K562 (cell line): ENCODE measurements at regions not wholly inside any gene's neighbourhood (a gene's known extent, or its start where the extent isn't known, plus 50 kb on each side); places are given as distances from the start of the nearest gene placed in this dataset.

ENCODE experiments used
- ATAC-seq: fragments of 200-7000 bp; cut with Tn5 transposase; 3 replicates; pipeline ENCODE4 v1.9.1; 2020; ENCODE audit warnings: moderate library complexity
- BruUV-seq: library from RNA; stranded (reverse); fragments of 400-500 nt; replicated peaks from 2 replicates; lab custom pipeline; 2021; lab: Mats Ljungman, UMichigan
- CTCF ChIA-PET: fragments of 300-600 bp; formaldehyde crosslinking; extraction: SDS; loops from one replicate; lab custom pipeline; 2021; ENCODE audit warnings: low intra/inter-chr PET ratio; lab: Yijun Ruan, JAX
- POLR2A ChIA-PET: fragments of 300-600, 350-650 bp; sonication (Branson Sonifier 250); formaldehyde crosslinking; extraction: SDS; loops from one replicate; lab custom pipeline; 2021; ENCODE audit warnings: antibody characterized with exemption, inconsistent platforms; lab: Yijun Ruan, JAX
- DNase-seq, 4 experiments: peaks; one replicate each; pipeline versions ENCODE4 v3.0.0 to v3.0.0-alpha.2; 2011 to 2018; ENCODE audit warnings: low spot score in 3 of 4, mixed read lengths in 3 of 4; ENCODE audit errors: extremely low read depth in 1 of 4
- FAIRE-seq: peaks from 2 replicates; lab custom pipeline; 2011; peaks lifted over from hg19 to GRCh38; lab: Jason Lieb, UNC
- H2AFZ ChIP-seq: 2 replicates; pipeline ENCODE4 v1.6.0; 2011; ENCODE audit warnings: low read depth, low read length, control low read depth, inconsistent platforms
- H3K27ac ChIP-seq: fragments of 200-600 bp; 3 replicates; pipeline ENCODE4 v1.8.0; 2011; ENCODE audit warnings: low read depth, mild to moderate bottlenecking, control low read depth, inconsistent platforms, low read length, moderate library complexity, mixed read lengths; ENCODE audit errors: extremely low read depth
- H3K27me3 ChIP-seq, 2 experiments: fragments of 300-600 bp in 1 of 2; 2 replicates in 1 of 2; 3 replicates in 1 of 2; pipeline versions ENCODE4 v1.6.0 to v1.8.0; 2011; ENCODE audit warnings: inconsistent platforms in 2 of 2, low read length in 2 of 2, mild to moderate bottlenecking in 1 of 2, mixed read lengths in 1 of 2, moderate library complexity in 1 of 2; ENCODE audit not compliant: control insufficient read depth in 2 of 2, insufficient read depth in 2 of 2
- H3K36me3 ChIP-seq: fragments of 300-600 bp; 3 replicates; pipeline ENCODE4 v1.8.0; 2011; ENCODE audit warnings: mild to moderate bottlenecking, low read length, inconsistent platforms; ENCODE audit not compliant: control insufficient read depth, insufficient read depth
- H3K4me1 ChIP-seq, 2 experiments: fragments of 200-600 bp in 1 of 2; replicated peaks in 1 of 2; 2 replicates in 1 of 2; 3 replicates in 1 of 2; pipeline versions ENCODE4 v1.5.1 to v1.8.0; 2011; ENCODE audit warnings: inconsistent platforms in 2 of 2, low read length in 2 of 2, mild to moderate bottlenecking in 1 of 2, mixed read lengths in 1 of 2, moderate library complexity in 1 of 2; ENCODE audit not compliant: control insufficient read depth in 2 of 2, insufficient read depth in 2 of 2
- H3K4me2 ChIP-seq: 2 replicates; pipeline ENCODE4 v1.6.1; 2011; ENCODE audit warnings: low read length, control low read depth, inconsistent platforms, mixed read lengths; ENCODE audit not compliant: insufficient read depth
- H3K4me3 ChIP-seq: fragments of 200-600 bp; sonication (generic), shearing (Covaris generic); 2 replicates; pipeline ENCODE4 v1.5.1; 2016; ENCODE audit warnings: control low read depth, inconsistent platforms
- H3K79me2 ChIP-seq: fragments of 200-600 bp; 3 replicates; pipeline ENCODE4 v1.8.0; 2011; ENCODE audit warnings: low read length, inconsistent platforms; ENCODE audit not compliant: control insufficient read depth, insufficient read depth
- H3K9ac ChIP-seq, 2 experiments: 2 replicates each; pipeline versions ENCODE4 v1.6.0 to v1.6.1; 2011; ENCODE audit warnings: low read depth in 2 of 2, low read length in 2 of 2, control low read depth in 1 of 2, inconsistent platforms in 1 of 2, mild to moderate bottlenecking in 1 of 2, mixed read lengths in 1 of 2; ENCODE audit not compliant: insufficient read depth in 1 of 2
- H3K9me1 ChIP-seq: one replicate; pipeline ENCODE4 v1.6.0; 2011; ENCODE audit warnings: inconsistent platforms, mild to moderate bottlenecking, low read length, moderate library complexity; ENCODE audit not compliant: control insufficient read depth, insufficient read depth
- H3K9me3 ChIP-seq: replicated peaks from 2 replicates; pipeline ENCODE4 v1.5.1; 2011; ENCODE audit warnings: low read depth, low read length, inconsistent platforms; ENCODE audit not compliant: control insufficient read depth, insufficient read depth
- H4K20me1 ChIP-seq: replicated peaks from 2 replicates; pipeline ENCODE4 v1.6.1; 2011; ENCODE audit warnings: low read length, inconsistent platforms, mixed read lengths; ENCODE audit not compliant: control insufficient read depth, insufficient read depth
- ARHGAP35 ChIP-seq: fragments of 450-650 bp; IDR thresholded peaks from 2 replicates; pipeline ENCODE4 v1.6.1; 2018; ENCODE audit not compliant: partially characterized antibody
- DPF2 ChIP-seq: fragments of 450-650 bp; IDR thresholded peaks from 2 replicates; pipeline ENCODE4 v1.6.1; 2016
- E4F1 ChIP-seq: fragments of 250-450 bp; sonication (Bioruptor Pico); IDR thresholded peaks from 2 replicates; pipeline ENCODE4 v1.5.0; 2021; ENCODE audit warnings: mild to moderate bottlenecking, borderline replicate concordance
- EP300 ChIP-seq: IDR thresholded peaks from 2 replicates; pipeline ENCODE4 v1.6.1; 2012; ENCODE audit warnings: low read length, improper control_type of control experiment
- FOXK1 ChIP-seq: sonication (generic); formaldehyde crosslinking; IDR thresholded peaks from 2 replicates; pipeline ENCODE4 v1.8.0; 2022; ENCODE audit warnings: missing genetic modification reagents, mild to moderate bottlenecking, borderline replicate concordance
- FUS ChIP-seq: fragments of 200-400 bp; formaldehyde crosslinking; optimal IDR thresholded peaks from 2 replicates; pipeline ENCODE3; 2017; ENCODE audit warnings: low read depth, low read length
- HNRNPLL ChIP-seq: fragments of 200-400 bp; formaldehyde crosslinking; IDR thresholded peaks from 2 replicates; pipeline ENCODE4 v1.6.1; 2017; ENCODE audit warnings: low read length, low read depth, mild to moderate bottlenecking; ENCODE audit not compliant: poor library complexity, severe bottlenecking
- MEIS2 ChIP-seq: fragments of 450-650 bp; IDR thresholded peaks from 2 replicates; pipeline ENCODE4 v1.6.1; 2014; ENCODE audit warnings: mild to moderate bottlenecking; ENCODE audit not compliant: partially characterized antibody
- NONO ChIP-seq, 2 experiments: fragments of 200-400 bp in 1 of 2; fragments of 450-650 bp in 1 of 2; formaldehyde crosslinking in 1 of 2; IDR thresholded peaks; 2 replicates each; pipeline ENCODE4 v1.6.1; 2017; ENCODE audit warnings: low read depth in 2 of 2, mild to moderate bottlenecking in 2 of 2, moderate library complexity in 2 of 2, low read length in 1 of 2
- RB1 ChIP-seq: fragments of 450-650 bp; IDR thresholded peaks from 2 replicates; pipeline ENCODE4 v1.6.1; 2017; ENCODE audit warnings: low read depth, mild to moderate bottlenecking
- SRSF1 ChIP-seq: fragments of 200-400 bp; formaldehyde crosslinking; IDR thresholded peaks from 2 replicates; pipeline ENCODE4 v1.6.1; 2017; ENCODE audit warnings: mild to moderate bottlenecking, low read depth, low read length, moderate library complexity
- ZBTB5 ChIP-seq: fragments of 450-650 bp; IDR thresholded peaks from 2 replicates; pipeline ENCODE4 v1.6.1; 2017; ENCODE audit warnings: antibody characterized with exemption
- ZFP30 ChIP-seq: fragments of 250-450 bp; sonication (Bioruptor Pico); IDR thresholded peaks from 2 replicates; pipeline ENCODE4 v1.8.0; 2022; ENCODE audit warnings: moderate library complexity, mild to moderate bottlenecking, inconsistent platforms, borderline replicate concordance
- ZNF121 ChIP-seq: sonication (generic); formaldehyde crosslinking; conservative IDR thresholded peaks from 2 replicates; pipeline ENCODE4 v1.8.0; 2022; ENCODE audit warnings: missing genetic modification reagents
- ZNF740 ChIP-seq, 3 experiments: fragments of 200-800 bp in 1 of 3; sonication (Bioruptor generic) in 1 of 3; sonication (generic) in 1 of 3; formaldehyde crosslinking in 1 of 3; IDR thresholded peaks; 2 replicates each; pipeline versions ENCODE4 v1.6.1 to v1.8.0; 2016 to 2022; ENCODE audit warnings: mild to moderate bottlenecking in 2 of 3, missing compliant biosample characterization in 2 of 3, missing genetic modification characterization in 2 of 3, missing genetic modification reagents in 1 of 3
- WGBS: fragments of 100-300 bp; shearing (Covaris generic); methylation state at CpG from one replicate; pipeline ENCODE4 v1.1.6; 2016; ENCODE audit warnings: low coverage, mixed read lengths; ENCODE audit not compliant: insufficient coverage; ENCODE audit errors: missing lambda C conversion rate; 5-methylcytosine and 5-hydroxymethylcytosine counted together
- in situ Hi-C: fragments of 300-500 bp; cut with MboI; formaldehyde crosslinking; loops from 4 replicates; pipeline ENCODE4 v1.15.0; 2018; ENCODE audit warnings: inconsistent platforms, mixed read lengths
- intact Hi-C: fragments of 100-400 bp; cut with micrococcal nuclease; formaldehyde crosslinking; loops from 2 replicates; pipeline ENCODE4 v1.14.2; 2022

- Histone ChIP-seq H3K9ac (no peak overlapping the region), H4K20me1 (no peaks in the 10 kb centered on the region), H3K9me1 (no peaks in the 10 kb centered on the region), H3K9me3 (no peaks in the 10 kb centered on the region), H2AFZ (no peak overlapping the region), H3K36me3 (no peaks in the 10 kb centered on the region), H3K27ac (no peak overlapping the region), H3K4me1 (no peaks in the 10 kb centered on the region), H3K4me2 (no peak overlapping the region), H3K27me3 (no peaks in the 10 kb centered on the region), H3K4me3 (no peak overlapping the region), H3K79me2 (no peaks in the 10 kb centered on the region)
- BruUV-seq: no TSS peak
- FAIRE-seq (no peak), DNase-seq (no peak), ATAC-seq (no peak)
- CTCF ChIA-PET: no interaction called here
- WGBS: 0% methylated on average over 4 of the region's 4 CpGs
- POLR2A ChIA-PET: no interaction called here
- TF ChIP-seq SRSF1 (no peak), HNRNPLL (no peak), E4F1 (CRISPR knock-in tag) (no peak), EP300 (no peak), ZNF740 (CRISPR knock-in tag; IDR thresholded peaks at IDR 0.05) (no peak), ZNF740 (tag; IDR thresholded peaks at IDR 0.05) (no peak), ZNF121 (CRISPR knock-in tag) (no peak), RB1 (no peak), ARHGAP35 (no peak), ZFP30 (CRISPR knock-in tag) (no peak), NONO (IDR thresholded peaks at IDR 0.05; ENCODE audit: low read depth in 2 of 2, low read length in 1 of 2) (no peak), FOXK1 (CRISPR knock-in tag) (no peak), ZBTB5 (no peak), FUS (no peak), DPF2 (no peak), MEIS2 (no peak)
- intact Hi-C loops: no loop called here
- in situ Hi-C loops: no loop called here
These were observed 522.7 kb upstream of the FZD8 start for GRCh38 chr10:36164556-36165504.
